ENCODE measurements at regions not wholly inside any gene's neighbourhood (a gene's known extent, or its start where the extent isn't known, plus 50 kb on each side); places are given as distances from the start of the nearest gene placed in this dataset.

DNA sequence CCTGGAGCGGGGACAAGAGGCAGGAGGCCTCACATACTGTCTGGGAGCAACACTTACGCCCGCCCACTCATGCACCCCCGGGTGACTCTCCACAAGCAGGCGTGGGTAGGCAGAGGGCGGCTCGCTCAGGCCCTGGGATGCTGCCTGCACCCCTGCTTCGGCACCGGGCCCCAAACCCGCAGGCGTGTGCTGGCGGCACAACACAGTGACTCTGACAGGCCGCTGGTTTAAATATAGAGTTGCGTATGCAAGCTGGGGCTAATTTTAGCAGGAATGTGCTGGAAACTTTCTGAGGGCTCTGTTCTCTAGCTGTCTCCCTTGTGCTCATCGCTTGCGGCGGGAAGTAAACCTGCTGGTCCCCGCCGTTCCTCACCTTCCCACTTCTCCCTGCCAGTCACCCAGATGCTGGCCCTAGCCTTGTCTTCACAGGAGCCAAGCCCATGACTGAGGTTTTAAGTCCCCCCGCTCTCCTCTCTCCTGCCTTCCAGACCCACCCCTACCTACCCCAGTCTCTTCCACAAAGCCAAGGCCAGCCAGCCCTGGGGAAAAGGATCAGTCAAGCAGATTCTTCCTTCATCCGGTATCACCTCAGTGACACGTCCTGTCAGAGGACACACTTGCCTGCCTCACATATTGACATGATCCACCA lies 94.5 kb upstream of the FOXP4 start:
- DNase-seq = no peak

DNA sequence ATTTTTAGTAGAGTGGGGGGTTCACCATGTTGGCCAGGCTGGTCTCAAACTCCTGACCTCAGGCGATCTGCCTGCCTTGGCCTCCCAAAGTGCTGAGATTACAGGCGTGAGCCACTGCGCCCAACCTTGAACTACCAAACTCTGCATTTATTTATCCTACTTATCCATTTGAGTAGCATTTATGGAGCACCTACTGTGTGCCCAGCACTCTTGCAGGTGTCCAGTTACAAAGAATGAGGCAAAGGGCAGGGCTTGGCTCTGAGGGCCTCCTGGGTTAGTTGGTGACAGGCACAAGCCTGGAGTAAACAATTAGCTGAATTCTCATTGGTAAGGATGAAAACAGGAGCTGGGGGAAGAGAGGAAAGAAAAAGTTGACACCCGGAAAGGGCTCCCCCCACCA lies 93.4 kb upstream of the FOXP4 start:
- no peak for DNase-seq

GRCh38 chr6:41453244-41453643 lies 92.9 kb upstream of the FOXP4 start:
- DNase-seq = no peak

GRCh38 chr6:41454189-41454789 lies 91.9 kb upstream of the FOXP4 start:
- no peak for DNase-seq

DNA sequence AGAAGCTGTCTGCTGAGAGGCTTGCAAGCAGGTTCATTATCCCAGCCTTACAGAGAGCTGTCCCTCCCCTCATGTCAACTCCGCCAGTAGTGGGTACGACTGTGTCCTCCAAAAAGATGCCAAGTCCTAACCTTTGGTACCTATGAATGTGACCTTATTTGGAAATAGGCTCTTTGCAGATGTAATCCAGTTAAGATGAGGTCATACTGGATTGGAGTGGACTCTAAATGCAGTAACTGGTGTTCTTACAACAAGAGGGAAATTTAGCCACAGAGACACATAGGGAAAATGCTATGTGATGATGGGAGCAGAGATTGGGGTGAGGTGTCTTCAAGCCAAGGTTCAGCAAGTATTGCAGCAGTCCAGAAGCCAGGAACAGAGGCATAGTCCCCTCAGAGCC lies 90.8 kb upstream of the FOXP4 start:
- no peak for DNase-seq

- DNase-seq = no peak
These were observed 90.4 kb upstream of the FOXP4 start for GRCh38 chr6:41455818-41456217.

DNA sequence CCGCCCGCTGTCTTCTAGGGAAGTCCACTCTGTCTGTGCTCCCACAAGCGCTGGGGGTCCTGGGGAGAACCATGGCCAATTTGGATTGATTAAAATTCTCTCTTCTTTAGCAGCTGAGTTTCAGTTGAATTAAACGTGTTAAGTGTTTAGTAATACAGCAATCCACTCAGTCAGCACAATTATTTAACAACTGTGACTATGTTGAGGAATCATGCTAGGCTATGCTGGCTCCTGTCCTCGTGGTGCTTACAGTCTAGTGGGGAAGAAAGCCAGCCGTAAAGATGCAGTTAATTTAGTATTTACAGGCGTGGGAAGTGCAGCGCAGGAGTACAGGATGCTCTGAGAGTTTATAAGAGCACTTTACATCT lies 88.9 kb upstream of the FOXP4 start:
- no peak for DNase-seq

DNA sequence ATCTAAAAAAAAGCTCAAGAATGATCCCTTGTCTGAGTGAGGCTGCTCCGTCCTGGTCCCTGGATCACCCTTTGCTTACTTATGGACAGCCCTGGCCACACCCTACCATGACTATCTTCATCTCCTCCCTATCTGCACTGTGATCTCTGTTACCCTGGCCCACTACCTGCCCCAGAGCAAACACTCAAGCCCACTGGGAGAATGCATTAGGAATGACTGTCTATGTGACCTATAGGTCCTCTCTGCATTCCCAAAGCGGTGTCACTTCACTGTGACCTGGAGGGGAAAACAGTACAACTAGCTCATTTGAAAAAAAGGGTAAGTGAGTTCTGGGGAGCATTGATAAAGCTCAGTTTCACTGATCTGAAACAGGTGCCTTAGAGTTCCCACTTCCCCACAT lies 86.4 kb upstream of the FOXP4 start:
- DNase-seq = no peak

- no peak for DNase-seq
These were observed 85.3 kb upstream of the FOXP4 start for GRCh38 chr6:41460742-41461336.

GRCh38 chr6:41462033-41462432 lies 84.1 kb upstream of the FOXP4 start:
- no peak for DNase-seq

- DNase-seq = no peak
These were observed 82.9 kb upstream of the FOXP4 start for GRCh38 chr6:41463062-41463930.

GRCh38 chr6:41464019-41464418 lies 82.2 kb upstream of the FOXP4 start:
- no peak for DNase-seq

DNA sequence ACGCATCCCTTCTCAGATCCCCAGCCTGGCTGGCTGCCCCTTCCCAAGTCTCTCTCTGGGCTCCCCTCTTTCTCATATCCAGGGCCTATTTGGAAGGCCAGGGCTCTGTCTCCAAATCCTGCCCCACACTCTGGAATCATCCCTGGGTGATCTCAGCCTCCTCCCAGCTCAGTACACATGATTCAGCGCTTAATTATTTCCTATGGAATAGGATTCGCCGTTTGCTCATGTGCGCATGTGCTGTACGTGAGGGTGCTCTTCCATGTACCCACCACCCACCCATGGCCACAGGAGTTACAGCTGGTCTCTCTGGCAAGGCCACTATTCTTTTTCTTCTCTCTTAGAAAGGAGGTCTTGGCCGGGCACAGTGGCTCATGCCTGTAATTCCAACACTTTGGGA lies 81.7 kb upstream of the FOXP4 start:
- DNase-seq = no peak

- DNase-seq = no peak
These were observed 79.7 kb upstream of the FOXP4 start for GRCh38 chr6:41466437-41466990.

- no peak for DNase-seq
These were observed 79.1 kb upstream of the FOXP4 start for GRCh38 chr6:41467061-41467460.

- DNase-seq = no peak
These were observed 78.4 kb upstream of the FOXP4 start for GRCh38 chr6:41467627-41468404.

GRCh38 chr6:41469156-41470028 lies 76.8 kb upstream of the FOXP4 start:
- DNase-seq = no peak

GRCh38 chr6:41470029-41470330 lies 76.2 kb upstream of the FOXP4 start:
- no peak for DNase-seq

GRCh38 chr6:41470331-41471063 lies 75.7 kb upstream of the FOXP4 start:
- DNase-seq = no peak

DNA sequence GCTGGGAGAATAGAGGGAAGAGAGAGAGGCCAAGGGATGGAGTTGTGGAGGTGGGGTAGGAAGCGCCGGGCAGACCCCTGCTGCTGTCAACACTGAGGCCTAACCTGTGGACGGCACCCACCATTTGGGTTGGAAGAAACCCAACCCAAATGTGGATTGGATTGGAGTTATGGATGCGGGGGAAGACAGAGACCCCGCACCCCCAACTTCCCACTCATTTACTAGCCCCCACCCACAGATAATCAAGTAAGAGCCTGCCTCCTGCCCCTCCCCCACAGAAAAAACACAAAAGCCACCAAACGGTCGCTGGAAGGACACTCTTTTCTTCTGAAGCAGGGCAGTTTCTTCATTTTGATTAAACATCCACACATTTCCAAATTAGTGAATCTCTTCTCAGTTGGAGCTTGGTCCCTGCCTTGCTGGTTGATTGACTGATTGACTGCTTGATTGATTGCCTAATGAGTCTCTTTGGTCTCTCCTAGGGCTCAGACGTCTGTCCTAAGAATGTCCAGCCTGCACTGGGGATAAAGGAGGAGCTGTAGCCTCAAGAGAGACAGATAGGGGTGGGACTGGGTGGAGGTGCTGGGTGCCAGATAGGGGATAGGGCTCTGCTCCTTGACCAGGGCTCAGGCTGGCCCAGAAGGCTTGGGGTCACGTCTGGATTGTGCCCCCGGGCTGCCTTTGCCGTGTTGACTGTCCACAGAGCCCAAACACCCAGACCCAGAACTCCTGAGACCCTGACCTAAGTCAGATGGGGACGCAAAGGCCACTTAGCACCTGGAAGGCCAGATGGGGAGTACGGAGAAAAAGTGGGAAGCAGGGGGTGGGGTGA lies 74.9 kb upstream of the FOXP4 start:
- no peak for DNase-seq

Measured in SHP77 treated with DMSO at 0.1 percent for 48 hours (cell line).